ENCODE measurements at regions not wholly inside any gene's neighbourhood (a gene's known extent, or its start where the extent isn't known, plus 50 kb on each side); places are given as distances from the start of the nearest gene placed in this dataset.

GRCh38 chr12:105729926-105730325, 399.4 kb downstream of the C12orf75 start:
- no peak for DNase-seq
- Histone ChIP-seq H4K8ac (ENCODE audit: low read length) (no peak overlapping the region), H2BK5ac (ENCODE audit: low read depth, low read length, poor library complexity, severe bottlenecking) (no peak overlapping the region), H3K9ac (ENCODE audit: low read length) (no peak overlapping the region), H3K4me2 (ENCODE audit: low read length, poor library complexity, severe bottlenecking) (no peak overlapping the region), H3K23ac (ENCODE audit: low read length in 2 of 2) (no peak overlapping the region), H3K4me1 (ENCODE audit: control insufficient read depth, insufficient read depth, low read depth, low read length) (no peaks in the 10 kb centered on the region), H2BK15ac (ENCODE audit: low read depth, poor library complexity, severe bottlenecking) (no peak overlapping the region), H3K79me1 (replicated peaks; ENCODE audit: low read length, poor library complexity, severe bottlenecking) (no peaks in the 10 kb centered on the region), H3K27ac (ENCODE audit: low read length, poor library complexity, severe bottlenecking) (no peak overlapping the region), H3K14ac (ENCODE audit: low read length in 2 of 2) (no peak overlapping the region), H3K36me3 (ENCODE audit: control insufficient read depth in 1 of 2, insufficient read depth in 2 of 2, low read depth in 1 of 2, low read length in 2 of 2) (no peaks in the 10 kb centered on the region), H4K91ac (ENCODE audit: low read length) (no peak overlapping the region), H3K27me3 (ENCODE audit: control insufficient read depth in 1 of 2, insufficient read depth in 1 of 2, low read length in 2 of 2) (peaks cover 0 to 55% of the 10 kb centered on the region in 2 experiments), H3K9me3 (ENCODE audit: control insufficient read depth, low read length) (no peaks in the 10 kb centered on the region), H2AK5ac (ENCODE audit: low read length, severe bottlenecking) (no peak overlapping the region), H2BK12ac (ENCODE audit: low read length in 2 of 2) (no peak overlapping the region), H3K18ac (ENCODE audit: low read depth in 1 of 2, low read length in 2 of 2) (no peak overlapping the region), H3K4ac (ENCODE audit: low read depth in 1 of 2, low read length in 2 of 2) (no peak overlapping the region), H3K4me3 (ENCODE audit: insufficient read depth in 1 of 2, low read depth in 1 of 2, low read length in 2 of 2) (no peak overlapping the region), H2AFZ (ENCODE audit: low read depth, low read length) (no peak overlapping the region), H2BK120ac (ENCODE audit: low read depth, low read length) (no peak overlapping the region)

- no peak overlapping the region for H3K23ac ChIP-seq (ENCODE audit: low read length in 2 of 2)
- no peak overlapping the region for H3K4me3 ChIP-seq (ENCODE audit: insufficient read depth in 1 of 2, low read depth in 1 of 2, low read length in 2 of 2)
- H2BK12ac ChIP-seq (ENCODE audit: low read length in 2 of 2), result no peak overlapping the region
- no peaks in the 10 kb centered on the region for H3K79me1 ChIP-seq (replicated peaks; ENCODE audit: low read length, poor library complexity, severe bottlenecking)
- no peak overlapping the region for H2BK5ac ChIP-seq (ENCODE audit: low read depth, low read length, poor library complexity, severe bottlenecking)
- no peak for DNase-seq
- no peaks in the 10 kb centered on the region for H3K36me3 ChIP-seq (ENCODE audit: control insufficient read depth in 1 of 2, insufficient read depth in 2 of 2, low read depth in 1 of 2, low read length in 2 of 2)
- no peaks in the 10 kb centered on the region for H3K9me3 ChIP-seq (ENCODE audit: control insufficient read depth, low read length)
- no peak overlapping the region for H3K4ac ChIP-seq (ENCODE audit: low read depth in 1 of 2, low read length in 2 of 2)
- no peak overlapping the region for H3K27ac ChIP-seq (ENCODE audit: low read length, poor library complexity, severe bottlenecking)
- no peak overlapping the region for H3K9ac ChIP-seq (ENCODE audit: low read length)
- H3K18ac ChIP-seq (ENCODE audit: low read depth in 1 of 2, low read length in 2 of 2), result no peak overlapping the region
- no peak overlapping the region for H2BK15ac ChIP-seq (ENCODE audit: low read depth, poor library complexity, severe bottlenecking)
- H3K27me3 ChIP-seq (ENCODE audit: control insufficient read depth in 1 of 2, insufficient read depth in 1 of 2, low read length in 2 of 2), result peaks cover 0 to 87% of the 10 kb centered on the region in 2 experiments
- WGBS, result 86% methylated on average over 1 of the region's 1 CpG
- no peak overlapping the region for H2AFZ ChIP-seq (ENCODE audit: low read depth, low read length)
- no peak overlapping the region for H4K91ac ChIP-seq (ENCODE audit: low read length)
- no peak overlapping the region for H2AK5ac ChIP-seq (ENCODE audit: low read length, severe bottlenecking)
- H2BK120ac ChIP-seq (ENCODE audit: low read depth, low read length), result no peak overlapping the region
- H4K8ac ChIP-seq (ENCODE audit: low read length), result no peak overlapping the region
- H3K4me1 ChIP-seq (ENCODE audit: control insufficient read depth, insufficient read depth, low read depth, low read length), result peaks cover 3% of the 10 kb centered on the region
- no peak overlapping the region for H3K14ac ChIP-seq (ENCODE audit: low read length in 2 of 2)
- no peak overlapping the region for H3K4me2 ChIP-seq (ENCODE audit: low read length, poor library complexity, severe bottlenecking)
These were observed 403.1 kb downstream of the C12orf75 start for GRCh38 chr12:105733579-105733978.

DNA sequence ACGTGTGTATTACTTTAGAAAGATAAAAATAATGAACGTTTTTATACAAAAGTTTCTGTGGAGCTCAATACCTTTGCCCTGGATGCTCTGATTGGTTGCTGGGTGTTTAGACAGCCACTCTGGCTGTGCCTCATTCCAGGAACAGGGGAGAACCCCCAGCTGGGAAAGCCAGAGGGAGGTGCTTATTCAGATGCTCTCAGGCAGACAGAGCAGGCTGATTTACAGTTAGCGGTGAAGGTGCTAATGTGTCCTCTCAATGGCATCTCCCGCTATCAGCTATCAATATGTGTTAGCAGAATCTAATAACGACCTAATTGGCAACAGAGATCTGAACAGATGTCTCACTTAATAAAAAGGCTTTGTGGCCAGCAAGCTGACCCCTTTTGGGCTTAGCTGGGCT, 402.3 kb downstream of the NUAK1 start:
- Histone ChIP-seq H3K9me3 (ENCODE audit: control insufficient read depth, low read length) (no peaks in the 10 kb centered on the region), H4K8ac (ENCODE audit: low read length) (no peak overlapping the region), H3K23ac (ENCODE audit: low read length in 2 of 2) (no peak overlapping the region), H3K4ac (ENCODE audit: low read depth in 1 of 2, low read length in 2 of 2) (no peak overlapping the region), H2BK15ac (ENCODE audit: low read depth, poor library complexity, severe bottlenecking) (no peak overlapping the region), H2AK5ac (ENCODE audit: low read length, severe bottlenecking) (no peak overlapping the region), H2BK120ac (ENCODE audit: low read depth, low read length) (no peak overlapping the region), H3K27me3 (ENCODE audit: control insufficient read depth in 1 of 2, insufficient read depth in 1 of 2, low read length in 2 of 2) (peaks cover 0 to 85% of the 10 kb centered on the region in 2 experiments), H3K14ac (ENCODE audit: low read length in 2 of 2) (no peak overlapping the region), H3K9ac (ENCODE audit: low read length) (no peak overlapping the region), H4K91ac (ENCODE audit: low read length) (no peak overlapping the region), H3K79me1 (replicated peaks; ENCODE audit: low read length, poor library complexity, severe bottlenecking) (no peaks in the 10 kb centered on the region), H3K4me1 (ENCODE audit: control insufficient read depth, insufficient read depth, low read depth, low read length) (peaks cover 3% of the 10 kb centered on the region), H3K27ac (ENCODE audit: low read length, poor library complexity, severe bottlenecking) (no peak overlapping the region), H2BK12ac (ENCODE audit: low read length in 2 of 2) (no peak overlapping the region), H3K4me2 (ENCODE audit: low read length, poor library complexity, severe bottlenecking) (no peak overlapping the region), H3K18ac (ENCODE audit: low read depth in 1 of 2, low read length in 2 of 2) (no peak overlapping the region), H2AFZ (ENCODE audit: low read depth, low read length) (no peak overlapping the region), H2BK5ac (ENCODE audit: low read depth, low read length, poor library complexity, severe bottlenecking) (no peak overlapping the region), H3K36me3 (ENCODE audit: control insufficient read depth in 1 of 2, insufficient read depth in 2 of 2, low read depth in 1 of 2, low read length in 2 of 2) (no peaks in the 10 kb centered on the region), H3K4me3 (ENCODE audit: insufficient read depth in 1 of 2, low read depth in 1 of 2, low read length in 2 of 2) (no peak overlapping the region)
- WGBS, result 60% methylated on average over 4 of the region's 5 CpGs
- DNase-seq, result no peak

- Histone ChIP-seq H2BK15ac (ENCODE audit: low read depth, poor library complexity, severe bottlenecking) (no peak overlapping the region), H3K36me3 (ENCODE audit: control insufficient read depth in 1 of 2, insufficient read depth in 2 of 2, low read depth in 1 of 2, low read length in 2 of 2) (no peaks in the 10 kb centered on the region), H3K79me1 (replicated peaks; ENCODE audit: low read length, poor library complexity, severe bottlenecking) (no peaks in the 10 kb centered on the region), H3K4me3 (ENCODE audit: insufficient read depth in 1 of 2, low read depth in 1 of 2, low read length in 2 of 2) (no peak overlapping the region), H2BK12ac (ENCODE audit: low read length in 2 of 2) (no peak overlapping the region), H3K27me3 (ENCODE audit: control insufficient read depth in 1 of 2, insufficient read depth in 1 of 2, low read length in 2 of 2) (peaks cover 0 to 74% of the 10 kb centered on the region in 2 experiments), H3K4me1 (ENCODE audit: control insufficient read depth, insufficient read depth, low read depth, low read length) (peaks cover 3% of the 10 kb centered on the region), H3K4ac (ENCODE audit: low read depth in 1 of 2, low read length in 2 of 2) (no peak overlapping the region), H3K9me3 (ENCODE audit: control insufficient read depth, low read length) (no peaks in the 10 kb centered on the region), H2AFZ (ENCODE audit: low read depth, low read length) (no peak overlapping the region), H3K23ac (ENCODE audit: low read length in 2 of 2) (no peak overlapping the region), H3K18ac (ENCODE audit: low read depth in 1 of 2, low read length in 2 of 2) (peak overlapping the region in 1 of 2 experiments; percentile 35), H2AK5ac (ENCODE audit: low read length, severe bottlenecking) (no peak overlapping the region), H3K4me2 (ENCODE audit: low read length, poor library complexity, severe bottlenecking) (no peak overlapping the region), H4K8ac (ENCODE audit: low read length) (no peak overlapping the region), H2BK120ac (ENCODE audit: low read depth, low read length) (no peak overlapping the region), H3K27ac (ENCODE audit: low read length, poor library complexity, severe bottlenecking) (no peak overlapping the region), H3K9ac (ENCODE audit: low read length) (no peak overlapping the region), H2BK5ac (ENCODE audit: low read depth, low read length, poor library complexity, severe bottlenecking) (no peak overlapping the region), H3K14ac (ENCODE audit: low read length in 2 of 2) (no peak overlapping the region), H4K91ac (ENCODE audit: low read length) (no peak overlapping the region)
- 43% methylated on average over 8 of the region's 9 CpGs for WGBS
- peak; percentile 57 for DNase-seq
These were observed 400.7 kb downstream of the NUAK1 start for GRCh38 chr12:105738051-105738450.

Measured in mesenchymal stem cell (in vitro differentiated cells and primary cell).